CD4-positive, alpha-beta T cell treated with Interleukin-12 subunit alpha and Interleukin-12 subunit beta, for 1 hour (primary cell): ENCODE measurements at regions not wholly inside any gene's neighbourhood (a gene's known extent, or its start where the extent isn't known, plus 50 kb on each side); places are given as distances from the start of the nearest gene placed in this dataset.
"Not testable (repeated sequence)": the region's sequence is repeated elsewhere in the genome, so short reads cannot be mapped to it uniquely, and the experiment has no call there.

Experiments
- DNase-seq: peaks from one replicate; pipeline ENCODE4 v3.0.0-alpha.2; 2020

GRCh38 chr5:125226825-125227224 lies 480.4 kb upstream of the ZNF608 start:
- DNase-seq: no peak

DNA sequence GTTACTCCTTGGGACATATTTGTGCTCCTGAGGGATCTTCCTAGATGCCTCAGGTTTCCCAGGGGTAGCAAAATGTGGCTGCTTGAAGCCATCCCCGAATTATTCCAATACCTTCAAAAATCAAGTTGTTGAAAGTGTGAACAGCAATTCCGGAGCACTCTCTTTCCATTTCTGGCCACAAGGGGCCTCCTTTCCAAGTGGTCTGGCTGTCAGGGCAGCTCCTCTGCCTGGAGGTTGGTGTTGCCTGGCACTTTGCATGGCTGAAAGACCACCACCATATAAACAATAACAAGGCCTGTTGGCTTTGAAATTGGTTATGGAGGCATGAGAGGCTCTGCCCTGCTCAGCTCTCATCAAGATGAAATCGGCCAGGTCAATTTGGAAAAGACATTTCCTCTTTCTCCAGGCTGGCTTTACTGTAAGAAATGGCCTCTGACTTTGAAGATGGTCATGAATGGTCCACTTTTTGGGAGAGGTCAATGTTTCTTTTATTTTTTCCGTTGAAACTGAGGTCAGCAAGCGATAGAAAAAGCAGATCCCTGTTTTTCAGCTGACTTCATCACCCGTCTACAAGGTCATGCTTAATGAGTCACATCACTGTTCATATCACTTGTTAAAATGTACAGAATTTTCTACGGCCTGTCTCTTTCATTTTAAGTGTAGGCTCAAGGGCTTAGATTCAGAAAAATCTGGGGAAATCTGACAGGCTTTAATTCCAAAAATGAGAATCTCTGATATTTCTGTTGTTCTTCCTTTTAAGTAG lies 481.1 kb upstream of the ZNF608 start:
- DNase-seq: no peak

- no peak for DNase-seq
Measured at GRCh38 chr5:125228363-125229070, 482.1 kb upstream of the ZNF608 start.

DNA sequence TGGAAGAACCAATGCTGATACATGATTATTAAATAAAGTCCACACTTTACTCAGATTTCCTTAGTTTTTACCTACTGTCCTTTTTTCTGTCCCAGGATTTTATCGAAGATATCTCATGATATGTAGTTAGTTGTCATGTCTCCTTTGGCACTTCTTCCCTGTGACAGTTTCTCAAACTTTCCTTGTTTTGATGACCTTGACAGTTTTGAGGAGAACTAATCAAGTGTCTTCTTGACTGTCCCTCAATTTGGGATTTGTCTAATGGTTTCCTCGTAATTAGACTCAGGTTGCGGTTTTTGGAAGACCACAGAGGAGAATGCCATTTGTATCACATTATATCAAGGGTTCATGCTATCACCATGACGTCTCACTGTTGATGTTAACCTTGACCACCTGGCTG lies 483.1 kb upstream of the ZNF608 start:
- DNase-seq: no peak

DNA sequence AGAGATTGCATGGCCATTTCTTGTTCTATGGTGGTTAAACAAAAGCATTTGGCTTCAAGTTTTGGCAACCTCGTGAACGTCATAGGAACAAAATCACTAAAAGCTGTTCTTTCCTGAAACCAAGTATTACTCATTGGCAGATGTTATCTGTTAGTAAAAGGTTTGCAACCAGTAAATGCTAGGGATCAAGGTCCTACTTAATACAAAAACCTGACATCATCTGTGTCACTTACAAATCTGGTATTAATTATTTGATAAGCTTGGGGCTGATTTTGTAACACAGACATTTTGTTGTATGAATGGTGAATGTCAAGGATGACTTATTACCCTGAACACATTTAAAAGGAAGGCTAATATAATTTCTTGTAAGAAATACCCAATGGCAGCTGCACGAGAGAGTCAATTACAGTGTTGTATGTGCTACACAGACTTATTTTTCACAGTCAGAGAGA lies 486.4 kb upstream of the ZNF608 start:
- DNase-seq: no peak

DNA sequence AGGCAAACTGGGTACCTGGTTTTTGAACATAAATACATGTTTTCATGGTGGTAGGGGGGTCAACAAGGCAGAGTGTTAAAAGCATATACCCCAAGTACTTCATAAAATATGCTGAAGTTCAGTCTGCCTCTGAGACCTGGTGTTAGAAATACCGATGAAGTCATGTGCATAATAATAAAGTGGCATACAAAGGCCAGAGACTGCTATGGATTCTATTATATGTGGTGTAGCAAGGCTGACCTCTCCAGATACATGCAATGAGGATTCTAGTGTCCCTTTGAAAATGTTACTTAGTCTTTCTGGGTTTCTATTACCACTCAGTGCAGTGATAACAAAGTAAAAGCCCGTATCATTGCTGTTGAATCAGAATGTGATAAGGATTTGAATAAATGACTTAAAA lies 487.5 kb upstream of the ZNF608 start:
- DNase-seq: no peak

GRCh38 chr5:125236007-125236406 lies 489.6 kb upstream of the ZNF608 start:
- DNase-seq: no peak

DNA sequence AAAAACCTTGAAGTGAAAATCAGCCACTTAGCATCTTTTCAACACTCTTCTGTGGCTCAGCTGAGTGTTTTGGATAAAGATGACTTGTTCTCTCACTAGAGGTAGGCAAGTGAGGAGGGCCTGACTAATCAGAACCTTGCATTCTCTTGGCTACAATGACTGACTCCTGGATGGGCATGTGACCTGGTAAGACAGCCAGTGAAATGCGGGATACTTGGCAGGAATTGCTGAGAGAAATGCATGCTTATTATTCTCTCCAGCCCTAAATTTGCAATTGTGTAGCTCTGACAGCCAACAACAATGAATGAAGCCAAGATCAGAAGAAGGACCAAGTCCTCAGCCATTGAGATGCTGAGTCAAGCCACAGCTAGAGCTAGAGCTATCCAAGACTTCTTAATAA lies 490.5 kb upstream of the ZNF608 start:
- DNase-seq: no peak

DNA sequence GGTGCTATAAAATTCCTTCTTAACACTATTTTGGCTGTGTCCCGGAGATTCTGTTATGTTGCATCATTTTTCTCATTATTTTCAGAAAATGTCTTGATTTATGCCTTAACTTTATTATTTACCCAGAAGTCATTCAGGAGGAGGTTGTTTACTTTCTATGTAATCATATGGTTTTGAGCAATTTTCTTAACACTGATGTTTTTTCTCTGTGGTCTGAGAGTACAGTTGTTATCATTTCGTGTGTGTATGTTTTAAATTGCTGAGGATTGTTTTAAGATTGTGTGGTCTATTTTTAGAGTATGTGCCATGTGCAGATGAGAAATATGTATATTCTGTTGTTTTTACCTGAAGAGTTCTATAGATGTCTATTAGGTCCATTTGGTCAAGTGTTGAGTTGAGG lies 498.1 kb upstream of the ZNF608 start:
- DNase-seq: no peak

GRCh38 chr5:125245216-125245615 lies 498.8 kb upstream of the ZNF608 start:
- DNase-seq: no peak

DNA sequence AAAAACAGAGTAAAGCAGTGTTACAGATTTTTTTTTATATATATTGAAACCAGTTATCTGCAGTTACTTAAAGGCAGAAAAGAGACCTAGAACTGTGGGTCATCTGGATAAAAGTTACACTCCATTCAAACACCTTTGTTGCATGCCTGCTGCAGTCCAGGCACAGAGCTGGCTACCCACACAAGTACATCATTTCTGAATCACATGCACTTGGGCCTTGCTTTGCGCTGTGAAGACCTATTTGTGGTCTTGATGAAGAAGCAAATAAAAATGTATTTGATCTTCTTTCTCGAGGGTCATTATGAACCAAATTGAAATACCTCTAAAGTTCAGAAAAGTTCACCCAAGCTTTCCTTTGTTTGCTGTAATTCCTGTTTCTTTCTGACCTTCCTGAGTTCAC lies 503.0 kb upstream of the ZNF608 start:
- no peak for DNase-seq

DNA sequence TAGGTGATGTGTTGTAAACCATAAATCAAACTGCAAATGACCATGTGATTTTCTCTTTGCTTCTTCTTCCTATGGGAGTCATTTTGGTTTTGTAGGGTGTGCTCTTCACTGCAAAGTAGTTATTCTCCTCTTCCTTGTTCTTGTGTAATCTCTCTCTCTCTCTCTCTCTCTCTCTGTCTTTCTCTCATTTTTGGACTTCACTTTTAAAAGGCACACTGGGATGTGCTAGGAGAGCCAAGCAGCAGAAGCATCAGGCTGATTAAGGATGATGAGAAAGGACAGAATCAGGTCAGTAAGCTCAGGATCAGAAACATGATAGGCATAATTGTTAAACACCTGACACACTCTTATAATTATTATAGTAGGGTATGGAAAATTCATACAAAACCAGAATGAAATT lies 505.3 kb upstream of the ZNF608 start:
- no peak for DNase-seq

DNA sequence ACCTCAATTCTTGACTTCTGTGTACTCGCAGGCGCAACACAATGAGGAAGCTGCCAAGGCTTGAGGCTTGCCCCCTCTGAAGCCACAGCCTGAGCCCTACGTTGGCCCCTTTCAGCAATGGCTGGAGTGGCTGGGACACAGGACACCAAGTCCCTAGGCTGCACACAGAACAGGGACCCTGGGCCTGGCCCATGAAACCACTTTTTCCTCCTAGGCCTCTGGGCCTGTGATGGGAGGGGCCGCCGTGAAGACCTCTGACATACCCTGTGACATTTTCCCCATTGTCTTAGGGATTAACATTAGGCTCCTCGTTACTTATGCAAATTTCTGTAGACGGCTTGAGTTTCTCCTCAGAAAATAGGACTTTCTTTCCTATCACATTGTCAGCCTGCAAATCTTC lies 507.2 kb upstream of the ZNF608 start:
- not testable (repeated sequence) for DNase-seq

GRCh38 chr5:125254267-125254666 lies 507.8 kb upstream of the ZNF608 start:
- no peak for DNase-seq

GRCh38 chr5:125256296-125256695 lies 509.9 kb upstream of the ZNF608 start:
- no peak for DNase-seq

GRCh38 chr5:125257057-125257972 lies 510.9 kb upstream of the ZNF608 start:
- DNase-seq: no peak

DNA sequence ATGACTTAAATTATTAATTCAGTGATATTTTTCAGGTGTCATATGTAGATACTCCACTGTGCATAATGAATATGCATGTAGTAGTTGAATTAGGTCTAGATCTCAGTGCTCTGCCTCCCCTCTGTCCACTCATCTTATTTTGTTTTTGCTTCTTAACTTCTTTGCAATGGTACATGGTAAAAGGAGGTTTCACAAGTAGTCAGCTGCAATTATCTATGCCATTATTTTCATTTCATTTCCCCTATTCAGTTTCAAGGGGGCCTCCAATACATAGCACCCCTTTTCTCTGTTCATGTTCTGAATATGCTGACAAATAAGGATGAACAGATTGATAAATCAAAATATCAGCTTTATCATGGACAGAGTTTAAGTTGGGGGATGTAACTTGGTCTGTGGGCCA lies 511.6 kb upstream of the ZNF608 start:
- DNase-seq: no peak

GRCh38 chr5:125258615-125259014 lies 512.2 kb upstream of the ZNF608 start:
- no peak for DNase-seq

DNA sequence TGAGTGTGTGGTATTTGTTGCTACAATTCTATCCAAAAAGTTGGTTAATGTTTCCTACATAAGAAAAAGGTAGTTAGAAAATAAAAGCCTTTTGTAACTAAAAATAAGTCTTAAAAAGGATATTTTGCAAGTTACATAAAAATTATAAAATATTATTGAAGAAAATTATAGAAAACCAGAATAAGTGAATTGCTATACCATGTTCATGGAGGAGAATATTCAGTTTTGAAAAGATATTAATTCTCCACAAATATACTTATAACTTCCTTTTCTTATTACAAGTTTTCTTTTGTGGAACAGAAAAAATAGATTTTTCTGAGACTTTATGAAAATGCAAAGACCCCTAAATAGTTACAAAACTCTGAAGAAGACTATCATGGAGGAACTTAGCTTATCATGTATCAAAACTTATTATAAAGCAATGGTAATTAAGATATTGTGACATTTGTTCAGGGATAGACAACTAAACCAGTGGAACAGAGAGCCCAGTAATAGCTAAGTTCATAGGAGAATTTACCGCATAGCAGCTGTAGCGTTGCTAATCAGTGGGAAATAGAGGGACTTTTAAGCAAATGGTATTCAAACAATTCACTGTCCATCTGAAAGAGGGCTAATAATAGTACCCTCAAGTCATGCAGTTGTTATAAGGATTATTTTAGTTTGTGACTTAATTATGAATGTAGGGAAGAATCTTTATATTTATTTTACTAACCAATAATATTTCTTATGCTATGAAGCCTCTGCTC lies 515.2 kb upstream of the ZNF608 start:
- DNase-seq: no peak

DNA sequence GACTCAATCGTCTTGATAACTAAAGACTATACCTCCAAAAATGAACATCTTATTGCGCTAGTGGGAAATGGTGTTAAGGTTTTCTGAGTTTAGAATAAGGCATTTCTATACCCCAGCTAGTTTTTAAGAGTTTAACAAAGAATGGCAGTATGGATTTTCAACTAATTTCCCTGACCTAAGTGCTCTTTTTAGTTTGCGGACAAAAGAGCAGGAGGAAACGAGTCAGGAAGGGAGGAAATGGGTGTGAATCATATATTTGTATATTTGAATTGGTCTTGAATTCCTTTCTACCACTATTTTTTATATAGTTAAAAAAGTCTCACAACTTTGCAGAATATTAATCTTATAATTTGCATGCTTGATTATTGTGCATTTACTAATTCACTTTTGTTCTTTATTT lies 516.3 kb upstream of the ZNF608 start:
- no peak for DNase-seq

GRCh38 chr5:125263356-125263755 lies 516.9 kb upstream of the ZNF608 start:
- no peak for DNase-seq

- no peak for DNase-seq
Measured at GRCh38 chr5:125266106-125266505, 519.7 kb upstream of the ZNF608 start.
